ENCODE measurements at regions not wholly inside any gene's neighbourhood (a gene's known extent, or its start where the extent isn't known, plus 50 kb on each side); places are given as distances from the start of the nearest gene placed in this dataset.

- Histone ChIP-seq H3K9ac (ENCODE audit: low read length) (no peak overlapping the region), H3K27ac (ENCODE audit: low read length) (no peak overlapping the region), H3K4me3 (ENCODE audit: low read length) (no peak overlapping the region), H3K9me3 (ENCODE audit: low read length) (no peaks in the 10 kb centered on the region), H3K9me2 (ENCODE audit: insufficient read depth, low read length) (no peaks in the 10 kb centered on the region), H3K4me2 (ENCODE audit: low read length) (no peak overlapping the region), H3K27me3 (ENCODE audit: insufficient read depth, low read depth, low read length) (no peaks in the 10 kb centered on the region), H2AFZ (ENCODE audit: low read depth, low read length) (no peak overlapping the region), H4K20me1 (ENCODE audit: insufficient read depth) (no peaks in the 10 kb centered on the region), H3K79me2 (replicated peaks; ENCODE audit: insufficient read depth, low read length) (no peaks in the 10 kb centered on the region), H3F3A (ENCODE audit: insufficient read depth, low read length, poor library complexity, severe bottlenecking) (no peaks in the 10 kb centered on the region), H3K36me3 (ENCODE audit: insufficient read depth, low read length) (no peaks in the 10 kb centered on the region)
- TF ChIP-seq CTCF (IDR thresholded peaks at IDR 0.05; ENCODE audit: poor library complexity, severe bottlenecking) (no peak), MXI1 (conservative IDR thresholded peaks at IDR 0.05; ENCODE audit: poor library complexity, severe bottlenecking) (no peak), SMC3 (conservative IDR thresholded peaks at IDR 0.05; ENCODE audit: poor library complexity) (no peak), EZH2 (IDR thresholded peaks at IDR 0.05; ENCODE audit: borderline replicate concordance, insufficient read depth, low read length, poor library complexity, severe bottlenecking) (no peak), RAD21 (conservative IDR thresholded peaks at IDR 0.05) (no peak), EP300 (conservative IDR thresholded peaks at IDR 0.05; ENCODE audit: poor library complexity, severe bottlenecking) (no peak), REST (IDR thresholded peaks at IDR 0.05; ENCODE audit: borderline replicate concordance) (no peak), POLR2AphosphoS5 (IDR thresholded peaks at IDR 0.05) (no peak), TAF1 (IDR thresholded peaks at IDR 0.05; ENCODE audit: low read depth) (no peak)
Observed at GRCh38 chr6:4327841-4328240, 192.5 kb upstream of the ECI2 start.

- H3K4me2 ChIP-seq (ENCODE audit: low read length), result no peak overlapping the region
- H3K27me3 ChIP-seq (ENCODE audit: insufficient read depth, low read depth, low read length), result no peaks in the 10 kb centered on the region
- H3K79me2 ChIP-seq (replicated peaks; ENCODE audit: insufficient read depth, low read length), result no peaks in the 10 kb centered on the region
- H3K36me3 ChIP-seq (ENCODE audit: insufficient read depth, low read length), result no peaks in the 10 kb centered on the region
- no peak overlapping the region for H3K9ac ChIP-seq (ENCODE audit: low read length)
- H3K27ac ChIP-seq (ENCODE audit: low read length), result no peak overlapping the region
- no peak overlapping the region for H2AFZ ChIP-seq (ENCODE audit: low read depth, low read length)
- H3F3A ChIP-seq (ENCODE audit: insufficient read depth, low read length, poor library complexity, severe bottlenecking), result no peaks in the 10 kb centered on the region
- TF ChIP-seq CTCF (IDR thresholded peaks at IDR 0.05; ENCODE audit: poor library complexity, severe bottlenecking) (no peak), TAF1 (IDR thresholded peaks at IDR 0.05; ENCODE audit: low read depth) (no peak), SMC3 (conservative IDR thresholded peaks at IDR 0.05; ENCODE audit: poor library complexity) (no peak), EP300 (conservative IDR thresholded peaks at IDR 0.05; ENCODE audit: poor library complexity, severe bottlenecking) (no peak), MXI1 (conservative IDR thresholded peaks at IDR 0.05; ENCODE audit: poor library complexity, severe bottlenecking) (no peak), REST (IDR thresholded peaks at IDR 0.05; ENCODE audit: borderline replicate concordance) (no peak), EZH2 (IDR thresholded peaks at IDR 0.05; ENCODE audit: borderline replicate concordance, insufficient read depth, low read length, poor library complexity, severe bottlenecking) (no peak), RAD21 (conservative IDR thresholded peaks at IDR 0.05) (no peak), POLR2AphosphoS5 (IDR thresholded peaks at IDR 0.05) (no peak)
- H4K20me1 ChIP-seq (ENCODE audit: insufficient read depth), result no peaks in the 10 kb centered on the region
- H3K9me3 ChIP-seq (ENCODE audit: low read length), result no peaks in the 10 kb centered on the region
- H3K9me2 ChIP-seq (ENCODE audit: insufficient read depth, low read length), result no peaks in the 10 kb centered on the region
- no peak overlapping the region for H3K4me3 ChIP-seq (ENCODE audit: low read length)
Observed at GRCh38 chr6:4324746-4325145, 189.4 kb upstream of the ECI2 start.
